ENCODE measurements at regions not wholly inside any gene's neighbourhood (a gene's known extent, or its start where the extent isn't known, plus 50 kb on each side); places are given as distances from the start of the nearest gene placed in this dataset.
"Not testable (repeated sequence)": the region's sequence is repeated elsewhere in the genome, so short reads cannot be mapped to it uniquely, and the experiment has no call there.

DNA sequence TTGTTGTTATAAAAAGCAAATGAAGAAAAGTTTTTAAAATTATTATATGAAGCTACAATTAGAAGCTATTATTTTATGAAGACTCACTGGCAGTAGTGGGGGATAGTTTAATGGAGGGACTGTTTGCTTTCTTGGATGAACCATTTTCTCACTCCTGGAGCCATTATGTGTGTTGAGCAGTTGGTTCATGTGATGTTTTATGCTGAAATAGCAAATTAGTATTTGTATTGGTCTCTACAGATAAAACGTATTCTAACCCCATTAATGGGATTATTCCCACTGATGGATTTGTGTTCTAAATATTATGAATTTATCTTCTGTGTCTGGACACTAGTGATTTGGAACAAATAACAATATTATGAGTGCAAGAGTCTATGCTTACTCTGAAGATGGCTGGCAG is 507.5 kb upstream of the FSHR start:
- no peak for DNase-seq

DNA sequence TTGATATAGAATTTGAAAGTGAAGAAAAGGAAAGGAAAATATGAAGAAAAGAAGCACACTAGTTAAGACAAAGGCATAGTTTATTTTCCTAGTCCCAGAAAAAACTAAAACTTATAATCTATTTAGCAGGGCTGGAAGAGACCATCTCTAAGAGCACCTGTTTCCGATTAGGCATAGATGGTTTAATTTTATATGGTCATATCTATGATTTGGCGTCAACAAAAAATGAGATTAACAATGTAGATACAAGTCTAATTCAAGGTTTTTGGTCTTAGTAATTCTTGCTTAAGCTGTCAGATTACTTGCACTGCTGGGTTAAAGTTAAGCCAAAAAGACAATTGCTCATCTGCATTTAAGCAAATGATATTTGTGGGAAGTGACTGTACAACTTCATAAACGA is 502.5 kb upstream of the FSHR start:
- DNase-seq, result no peak

DNA sequence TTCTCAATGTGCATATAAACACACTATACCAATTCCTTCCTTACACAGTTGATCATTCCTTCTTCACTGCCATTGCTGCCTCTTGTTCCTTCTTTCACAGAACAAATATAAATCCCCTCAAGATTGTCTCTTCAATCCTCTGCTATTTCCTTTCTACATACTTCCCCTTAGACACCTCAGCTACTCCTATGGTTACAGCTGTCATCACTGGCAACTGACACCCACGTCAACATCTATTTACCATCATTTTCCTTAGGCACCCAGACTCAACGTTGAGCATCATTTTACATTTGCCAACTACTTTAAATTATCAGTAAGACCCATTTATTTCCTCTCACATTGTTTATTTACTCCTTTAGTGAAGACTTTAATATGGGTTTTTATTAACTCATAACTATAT is 488.8 kb upstream of the FSHR start:
- DNase-seq, result no peak

DNA sequence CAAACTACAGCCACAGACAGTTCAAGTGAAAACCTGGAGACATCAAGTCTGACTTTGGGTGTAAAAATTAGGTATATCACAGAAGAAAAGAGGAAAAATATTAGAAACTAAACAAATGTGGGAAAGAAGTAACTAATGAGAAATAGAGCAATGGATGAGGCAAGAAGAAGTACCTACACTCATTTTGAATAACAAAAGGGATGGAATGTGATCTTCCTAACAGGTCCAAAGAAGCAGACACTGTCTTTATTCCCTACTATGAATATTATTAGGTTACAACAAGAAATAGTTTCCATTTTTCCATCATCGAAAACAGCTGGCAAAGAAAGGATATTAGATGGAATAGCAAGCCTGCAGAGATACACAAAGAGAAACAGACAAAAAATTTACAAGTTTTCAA is 486.3 kb upstream of the FSHR start:
- no peak for DNase-seq

DNA sequence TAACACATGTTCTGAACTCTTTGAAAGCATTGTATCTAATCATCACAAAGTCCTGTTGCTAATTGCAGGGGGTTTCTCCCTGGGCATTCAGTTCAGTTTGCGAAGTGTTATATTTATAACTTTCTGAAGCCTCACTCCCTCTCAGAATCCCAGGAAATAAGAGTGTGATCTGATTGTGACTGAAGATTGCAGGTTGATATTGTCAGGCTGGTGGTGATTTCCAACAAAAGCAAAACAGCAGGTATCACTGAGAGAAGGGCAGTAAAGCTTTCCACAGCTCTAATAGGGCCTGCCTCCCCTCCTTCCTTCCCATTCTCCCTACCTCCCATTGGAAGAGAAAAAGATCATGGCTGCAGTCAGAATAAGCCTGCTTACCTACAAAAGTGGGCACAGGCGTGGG is 466.7 kb upstream of the FSHR start:
- DNase-seq, result no peak

DNA sequence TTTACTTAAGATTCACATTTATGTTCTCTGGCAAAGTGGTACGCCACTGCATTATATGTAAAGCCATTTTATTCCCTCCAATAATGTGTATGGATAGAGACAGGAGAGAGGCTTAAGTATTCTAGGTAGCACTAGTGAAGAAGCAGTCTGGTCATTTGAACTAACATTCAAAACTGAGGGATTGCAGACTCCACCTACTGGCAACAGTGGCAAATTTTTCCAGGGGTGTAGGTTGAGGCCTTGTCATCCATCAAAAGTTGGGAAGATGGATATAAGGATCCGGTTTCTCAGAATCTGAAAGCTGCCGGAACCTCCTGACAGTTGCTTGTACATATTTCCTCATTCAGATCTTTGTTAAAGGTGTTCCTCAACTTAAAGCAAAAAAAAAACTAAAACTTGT is 465.5 kb upstream of the FSHR start:
- no peak for DNase-seq

DNA sequence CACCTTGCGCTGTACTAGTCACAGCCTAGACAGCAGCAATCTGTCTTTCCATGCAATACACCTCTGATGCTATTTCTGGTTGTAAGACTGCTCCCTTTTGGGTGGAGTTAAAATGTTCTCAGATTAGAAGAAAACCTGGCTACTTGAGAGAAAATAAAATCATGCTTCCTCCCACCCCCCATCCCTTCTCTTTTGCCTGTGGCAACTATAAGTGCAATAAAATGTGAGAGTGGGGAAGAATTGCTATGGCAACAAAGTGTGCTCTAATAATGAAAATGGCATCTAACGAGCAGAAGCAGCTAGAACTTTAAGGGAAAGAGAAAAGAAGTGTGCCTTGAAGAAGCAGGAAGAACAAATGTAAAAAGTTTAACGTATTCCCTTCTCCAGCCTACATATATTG is 464.2 kb upstream of the FSHR start:
- DNase-seq, result no peak

DNA sequence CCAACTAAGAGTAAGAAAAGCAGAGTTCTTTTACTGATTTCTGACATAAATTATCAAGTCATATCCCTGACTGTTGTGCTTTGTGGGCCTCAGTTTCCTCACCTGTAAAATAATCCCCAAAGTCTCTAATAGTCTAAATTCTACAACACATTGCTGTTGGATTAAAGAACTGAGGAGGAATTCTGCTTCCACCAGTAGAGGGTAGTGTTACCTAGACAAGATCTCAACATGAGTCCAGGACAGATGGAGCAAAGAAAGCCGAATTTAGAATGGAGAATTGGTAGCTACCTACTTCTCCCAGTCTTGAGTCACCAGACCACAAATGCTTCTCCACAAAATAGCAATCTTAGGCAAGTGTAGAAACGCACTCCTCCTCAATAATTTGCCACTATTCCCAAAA is 462.5 kb upstream of the FSHR start:
- no peak for DNase-seq

DNA sequence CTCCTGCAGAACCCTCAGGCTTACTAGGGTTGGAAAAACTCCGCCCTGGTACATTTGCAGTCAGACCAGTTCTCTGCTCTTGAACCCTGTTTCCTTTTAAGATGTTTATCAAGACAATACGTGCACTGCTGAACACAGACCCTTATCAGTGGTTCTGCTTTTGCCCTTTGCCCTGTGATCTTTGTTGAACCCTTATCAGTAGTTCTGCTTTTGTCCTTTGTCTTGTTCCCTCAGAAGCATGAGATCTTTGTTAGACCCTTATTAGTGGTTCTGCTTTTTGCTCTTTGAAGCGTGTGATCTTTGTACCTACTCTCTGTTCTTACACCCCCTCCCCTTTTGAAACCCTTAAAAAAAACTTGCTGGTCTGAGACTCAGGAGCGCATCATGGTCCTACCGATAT is 457.5 kb upstream of the FSHR start:
- DNase-seq, result not testable (repeated sequence)

DNA sequence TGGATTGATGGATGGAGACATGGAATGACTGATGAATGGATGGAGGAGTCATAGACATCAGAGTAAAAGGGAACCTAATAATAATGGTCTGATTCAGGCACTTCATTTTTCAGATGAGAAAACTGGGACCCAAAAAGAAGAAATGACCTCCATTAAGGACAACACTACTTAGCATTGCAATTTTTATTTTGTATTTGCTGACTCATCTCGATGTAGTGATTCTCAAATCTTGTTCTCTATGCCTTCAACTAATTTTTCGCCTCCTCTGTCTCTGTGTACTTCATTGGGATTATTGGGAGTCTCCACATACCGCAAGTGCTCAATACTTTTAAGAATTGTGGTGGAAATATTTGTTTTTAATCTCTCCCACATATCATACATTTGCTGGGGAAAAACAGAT is 446.2 kb upstream of the FSHR start:
- DNase-seq, result no peak

DNA sequence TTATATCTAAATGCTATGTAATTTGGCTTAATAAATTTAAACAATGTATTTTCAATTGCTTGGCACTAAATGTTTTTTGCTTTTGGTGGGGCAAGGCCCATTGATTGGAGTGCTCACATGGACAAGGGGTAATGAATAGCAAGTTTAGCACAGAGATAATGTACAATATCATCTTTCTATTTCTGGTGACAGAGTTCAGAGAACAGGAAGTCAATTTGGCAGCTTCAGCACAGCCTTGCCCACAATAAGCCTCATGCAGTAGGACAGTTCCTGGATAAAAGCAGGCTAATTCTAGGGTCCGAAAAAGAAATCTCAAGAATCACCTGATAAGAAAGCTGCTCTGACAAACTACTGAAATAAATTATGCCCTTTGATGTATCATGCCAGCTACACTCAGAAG is 443.9 kb upstream of the FSHR start:
- no peak for DNase-seq

DNA sequence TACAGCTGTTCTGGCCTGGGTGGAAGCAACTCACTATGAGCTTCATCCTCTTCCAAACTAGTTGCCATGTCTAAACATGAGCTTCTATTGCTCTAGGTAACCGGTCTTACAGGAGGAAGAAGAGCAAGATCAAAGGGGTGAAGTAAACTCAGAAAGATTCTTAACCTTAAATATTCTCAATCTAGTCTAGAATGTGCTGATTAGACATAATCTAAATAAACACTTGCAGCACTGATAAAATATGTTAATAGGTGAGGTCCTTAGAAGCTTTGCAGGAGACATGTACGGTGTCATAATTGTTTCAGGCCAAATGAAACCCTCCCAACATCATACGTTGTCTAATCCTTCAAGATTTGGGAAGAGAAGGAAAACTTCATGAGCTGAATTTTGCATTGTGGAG is 431.6 kb upstream of the FSHR start:
- DNase-seq, result no peak

DNA sequence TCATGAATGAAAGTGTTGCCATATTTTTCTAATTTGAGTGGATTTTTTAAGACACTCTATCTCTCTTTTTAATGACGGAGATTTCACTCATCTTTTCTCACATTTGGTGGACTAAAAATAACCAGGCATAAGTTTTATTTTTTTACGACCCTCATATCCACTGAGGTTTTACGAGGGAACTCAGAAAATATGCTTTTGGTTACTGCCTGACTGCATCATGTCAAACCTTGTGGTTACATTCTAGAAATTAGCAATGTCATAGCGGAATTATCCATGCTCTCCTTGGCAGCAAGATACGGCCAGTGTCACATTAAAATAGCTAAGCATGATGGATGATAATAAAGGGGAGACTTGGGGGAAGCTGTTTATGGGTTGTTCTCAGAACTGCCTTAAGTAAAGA is 428.6 kb upstream of the FSHR start:
- no peak for DNase-seq

DNA sequence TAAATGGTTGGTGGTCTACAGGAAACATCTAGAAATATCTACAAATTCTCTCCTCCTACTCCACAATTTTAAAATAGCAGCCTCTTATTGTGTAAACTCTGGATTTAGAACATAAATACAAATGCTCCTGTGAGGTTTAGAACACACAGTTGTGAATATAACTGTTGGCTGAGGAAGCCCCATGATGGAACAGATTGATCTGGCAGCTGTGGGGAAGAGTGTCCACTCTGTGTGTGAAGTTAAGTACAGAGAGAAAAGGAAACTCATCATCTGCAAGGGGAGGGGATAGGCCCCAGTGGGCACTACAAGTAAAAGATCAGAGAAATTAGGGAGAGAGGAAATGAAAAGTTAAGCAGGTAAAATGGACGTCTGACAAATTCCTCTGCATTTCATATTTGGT is 422.7 kb upstream of the FSHR start:
- peak; percentile 26 for DNase-seq

DNA sequence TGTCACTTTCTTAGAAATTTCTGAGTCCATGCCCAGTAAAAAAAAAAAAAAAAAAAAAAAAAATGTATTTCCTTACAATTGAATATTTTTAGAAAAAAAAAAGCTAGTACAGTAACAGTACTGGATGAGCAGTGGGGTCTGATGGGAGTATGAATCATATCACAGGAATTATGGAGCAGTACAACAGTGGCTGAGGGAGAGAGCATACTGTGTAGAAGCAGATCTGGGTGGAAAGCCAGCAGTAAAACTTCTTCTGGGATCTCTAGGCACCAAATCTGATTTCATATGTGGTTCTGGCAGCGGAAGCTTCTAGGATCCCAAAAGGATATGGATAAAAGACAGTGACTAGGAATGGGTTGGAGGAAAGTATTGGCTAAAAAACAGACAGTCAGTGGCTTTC is 414.9 kb upstream of the FSHR start:
- no peak for DNase-seq

DNA sequence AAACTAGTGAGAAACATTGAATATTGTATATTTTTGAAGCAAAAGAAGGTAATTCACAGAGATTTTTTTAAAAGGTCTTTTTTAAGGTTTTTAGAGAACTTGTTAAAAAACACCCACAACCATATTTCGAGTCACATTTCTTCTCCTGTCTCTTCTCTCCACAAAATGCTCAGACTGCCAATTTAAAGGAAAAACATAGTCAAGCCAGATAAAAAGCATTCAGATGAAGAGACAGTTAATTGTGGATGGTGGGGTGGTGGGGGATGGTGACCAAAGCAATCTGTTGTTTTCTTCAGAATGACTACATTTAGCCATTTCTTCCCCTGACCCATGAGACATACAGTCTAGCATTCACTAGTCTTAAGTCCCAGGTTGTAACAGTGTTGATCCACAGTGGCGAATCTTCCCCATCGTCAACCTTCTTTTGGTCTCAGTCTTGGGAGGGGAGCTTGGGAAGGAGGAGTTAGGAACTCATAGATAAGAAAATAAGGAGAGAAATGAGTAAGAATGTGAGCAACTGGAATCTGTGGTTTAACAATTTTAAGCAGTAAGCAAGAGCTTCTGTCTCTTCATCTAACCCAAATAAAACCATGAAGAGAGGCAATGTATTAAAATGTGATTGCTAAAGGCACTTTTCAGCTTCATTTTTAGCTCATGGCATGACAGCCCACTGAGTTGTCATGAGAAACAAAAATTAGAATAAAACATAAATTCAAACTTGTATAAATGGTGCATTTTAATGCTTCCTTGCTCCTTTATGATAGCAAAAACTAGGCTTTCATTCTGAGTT is 413.7 kb upstream of the FSHR start:
- DNase-seq, result no peak

DNA sequence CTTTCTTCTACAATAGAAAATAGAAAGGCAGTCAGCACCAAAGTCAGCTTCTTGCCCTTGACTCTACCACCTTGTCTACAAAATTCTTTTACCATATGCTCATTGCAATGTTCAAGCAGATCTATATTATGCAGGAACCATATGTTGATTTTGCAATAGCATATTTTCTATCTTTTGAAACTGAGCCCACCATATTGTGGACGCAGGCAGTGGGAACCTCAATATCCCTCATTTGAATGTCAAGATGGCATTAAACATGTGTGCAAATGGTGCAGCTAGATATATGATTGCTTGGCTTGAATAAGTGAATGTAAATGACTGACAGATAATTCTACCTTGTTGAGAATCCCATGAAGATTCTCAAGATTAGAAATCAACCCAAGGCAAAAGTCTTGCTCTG is 412.7 kb upstream of the FSHR start:
- no peak for DNase-seq

DNA sequence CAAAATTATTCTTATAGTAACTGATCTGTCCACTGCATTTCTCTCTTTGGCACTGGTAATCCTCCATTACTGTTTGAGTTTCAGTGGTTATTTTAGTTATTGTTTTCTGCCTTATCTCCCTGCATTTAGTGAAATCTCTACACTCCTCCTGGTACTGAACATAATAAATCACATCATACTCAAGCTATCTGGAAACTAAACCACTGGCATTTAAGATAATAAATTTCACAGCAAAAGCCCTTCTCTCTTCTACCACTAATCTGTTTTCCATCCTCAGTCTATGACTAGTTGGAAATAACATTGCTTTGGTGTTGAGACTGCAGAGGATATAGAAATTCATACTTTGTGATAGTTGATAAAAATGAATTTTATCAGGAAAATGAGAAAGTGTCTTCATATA is 399.3 kb upstream of the FSHR start:
- no peak for DNase-seq

DNA sequence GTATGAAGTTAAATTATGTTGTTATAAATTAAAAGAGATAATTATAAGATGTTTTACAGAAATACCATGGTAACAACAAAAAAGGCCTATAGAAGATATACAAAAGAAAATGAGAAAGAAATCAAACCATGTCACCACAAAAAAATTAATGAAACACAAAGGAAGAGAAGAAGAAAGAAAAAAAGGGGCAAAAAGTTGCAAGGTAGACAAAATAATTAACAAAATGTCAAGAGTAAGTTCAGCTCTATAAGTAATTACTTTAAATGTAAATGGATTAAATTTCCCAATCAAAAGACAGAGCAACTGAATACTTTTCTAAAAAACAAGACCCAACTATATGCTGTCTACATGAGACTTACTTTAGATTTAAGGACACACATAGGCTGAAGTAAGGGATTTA is 378.4 kb upstream of the FSHR start:
- no peak for DNase-seq

DNA sequence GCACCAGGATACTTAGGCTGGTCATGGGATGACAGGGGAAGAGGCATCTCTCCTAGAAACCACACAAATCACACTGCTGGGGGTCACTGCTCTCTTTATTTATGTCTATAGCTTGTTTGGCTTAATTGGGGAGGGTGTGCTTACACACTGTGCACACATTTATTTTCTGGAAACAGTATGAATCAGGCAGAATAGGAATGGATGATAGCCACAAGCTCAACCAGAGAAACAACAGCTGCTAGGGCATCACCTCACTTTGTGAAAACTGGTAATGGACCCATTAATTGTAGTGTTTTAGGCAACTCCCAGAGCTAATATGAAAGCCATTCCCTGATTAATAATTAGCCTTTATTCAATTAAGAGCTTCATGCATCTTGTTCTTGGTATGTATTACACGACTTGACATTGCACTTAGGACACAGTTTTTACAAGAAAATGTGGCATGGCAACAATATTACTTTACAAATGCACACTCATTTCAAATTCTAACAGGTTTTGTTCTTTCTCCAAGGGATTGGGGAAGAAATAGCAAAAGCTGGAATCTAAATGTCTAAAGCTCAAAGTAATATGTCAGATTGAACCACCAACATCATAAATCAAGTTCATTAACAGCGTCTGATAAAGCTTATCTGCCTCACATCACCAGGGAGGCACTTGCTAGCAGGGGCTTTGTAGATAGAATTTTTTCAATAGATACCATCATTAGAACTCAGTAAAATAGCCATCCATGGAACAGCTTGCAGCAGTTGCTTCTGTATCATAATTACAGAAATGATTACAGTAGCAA is 361.9 kb upstream of the FSHR start:
- DNase-seq, result no peak

DNA sequence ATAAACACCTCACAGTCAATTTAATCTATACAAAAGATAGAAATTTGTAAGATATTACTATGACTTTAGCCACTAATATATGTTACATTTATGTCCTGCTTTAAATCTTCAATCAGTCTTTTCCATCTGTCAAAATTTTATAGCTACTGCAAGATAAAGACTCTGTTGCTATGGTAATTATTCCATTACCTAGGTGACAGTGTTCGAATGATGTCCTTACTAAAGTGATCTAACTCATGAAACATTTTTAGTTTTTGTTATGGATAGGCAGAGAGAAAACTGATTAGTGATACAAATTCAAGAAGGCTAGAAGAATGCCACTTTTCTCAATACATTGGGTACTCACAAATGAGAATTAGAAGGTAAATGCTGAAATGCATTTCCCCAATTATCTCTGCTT is 359.9 kb upstream of the FSHR start:
- DNase-seq, result no peak

DNA sequence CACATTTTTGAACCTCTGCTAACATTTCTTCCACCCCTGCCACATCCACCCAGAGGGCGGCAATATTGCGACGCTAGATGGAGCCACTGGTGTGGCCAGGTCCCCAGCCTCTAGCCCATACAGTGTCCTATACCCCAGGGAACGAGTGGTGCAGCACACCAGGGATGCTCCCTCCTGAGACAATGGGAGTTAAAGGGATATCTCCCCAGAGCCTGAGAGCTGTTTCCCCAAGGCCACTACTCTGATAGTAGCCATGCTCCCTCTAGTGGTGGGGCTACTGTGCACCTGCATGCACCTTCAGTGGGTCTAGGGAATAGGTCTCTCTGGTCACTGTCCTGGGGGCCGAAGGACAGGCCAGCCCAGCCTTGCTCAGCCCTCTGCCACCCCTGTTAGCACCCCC is 336.4 kb upstream of the FSHR start:
- no peak for DNase-seq

DNA sequence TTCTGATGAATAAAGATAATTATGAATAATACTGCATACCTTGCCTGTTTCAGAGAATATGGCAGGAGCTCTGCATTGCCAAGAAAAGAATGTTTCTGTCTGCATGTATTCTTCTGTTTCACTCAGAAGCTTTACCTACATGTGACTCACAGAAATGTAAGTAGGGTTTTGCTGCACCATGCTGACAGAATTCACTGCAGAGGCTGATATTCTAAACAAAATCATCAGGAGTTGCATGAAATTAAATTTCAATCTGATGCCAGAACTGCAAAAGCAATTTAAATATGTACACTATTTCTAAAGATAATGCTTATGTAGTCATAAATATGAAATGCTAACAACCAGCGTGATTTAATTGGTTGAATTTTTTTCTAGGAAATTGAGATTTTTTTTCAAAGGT is 332.8 kb upstream of the FSHR start:
- DNase-seq, result no peak

DNA sequence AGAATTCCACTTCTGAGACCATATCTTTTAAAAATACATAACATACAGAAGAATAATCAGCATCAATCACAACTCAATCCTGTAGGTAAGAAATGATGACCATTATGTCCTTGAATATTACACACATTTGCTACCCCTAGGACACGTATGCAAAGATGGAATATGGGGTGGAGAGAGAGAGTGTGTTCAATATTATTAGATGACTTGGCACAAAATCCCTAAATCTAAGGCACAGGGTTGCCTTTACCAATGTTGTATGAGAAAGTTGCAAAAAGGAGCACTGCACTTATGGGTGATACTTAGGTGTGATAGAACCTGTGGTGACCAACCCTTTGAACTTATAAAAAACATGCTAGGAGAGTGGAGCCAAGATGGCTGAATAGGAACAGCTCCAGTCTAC is 326.2 kb upstream of the FSHR start:
- DNase-seq, result no peak

Data from right hindlimb (tissue), 1 donor.